ENCODE measurements at regions not wholly inside any gene's neighbourhood (a gene's known extent, or its start where the extent isn't known, plus 50 kb on each side); places are given as distances from the start of the nearest gene placed in this dataset.

DNA sequence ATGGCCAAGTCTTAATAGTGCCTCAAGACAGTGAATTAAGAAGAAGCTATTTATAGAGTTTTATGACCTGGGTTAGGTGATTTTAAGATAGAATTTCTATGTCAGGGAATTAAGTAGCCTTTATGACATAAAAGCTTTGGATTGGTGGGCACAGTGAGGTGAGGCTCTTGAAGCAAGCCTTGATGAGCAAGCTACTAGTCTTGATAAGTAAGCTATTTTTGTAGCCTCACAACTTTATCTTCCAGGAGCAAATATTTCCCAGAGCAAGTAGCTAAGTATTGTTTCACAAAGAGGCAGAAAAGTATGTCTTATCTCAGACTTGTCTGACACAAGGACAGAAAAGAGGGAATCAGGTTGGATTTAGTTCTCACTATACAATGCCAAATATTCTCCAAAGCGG lies 491.7 kb upstream of the RASGRP1 start:
- TF ChIP-seq, protein P1, sequence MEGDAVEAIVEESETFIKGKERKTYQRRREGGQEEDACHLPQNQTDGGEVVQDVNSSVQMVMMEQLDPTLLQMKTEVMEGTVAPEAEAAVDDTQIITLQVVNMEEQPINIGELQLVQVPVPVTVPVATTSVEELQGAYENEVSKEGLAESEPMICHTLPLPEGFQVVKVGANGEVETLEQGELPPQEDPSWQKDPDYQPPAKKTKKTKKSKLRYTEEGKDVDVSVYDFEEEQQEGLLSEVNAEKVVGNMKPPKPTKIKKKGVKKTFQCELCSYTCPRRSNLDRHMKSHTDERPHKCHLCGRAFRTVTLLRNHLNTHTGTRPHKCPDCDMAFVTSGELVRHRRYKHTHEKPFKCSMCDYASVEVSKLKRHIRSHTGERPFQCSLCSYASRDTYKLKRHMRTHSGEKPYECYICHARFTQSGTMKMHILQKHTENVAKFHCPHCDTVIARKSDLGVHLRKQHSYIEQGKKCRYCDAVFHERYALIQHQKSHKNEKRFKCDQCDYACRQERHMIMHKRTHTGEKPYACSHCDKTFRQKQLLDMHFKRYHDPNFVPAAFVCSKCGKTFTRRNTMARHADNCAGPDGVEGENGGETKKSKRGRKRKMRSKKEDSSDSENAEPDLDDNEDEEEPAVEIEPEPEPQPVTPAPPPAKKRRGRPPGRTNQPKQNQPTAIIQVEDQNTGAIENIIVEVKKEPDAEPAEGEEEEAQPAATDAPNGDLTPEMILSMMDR (IDR thresholded peaks at IDR 0.05) = no peak

DNA sequence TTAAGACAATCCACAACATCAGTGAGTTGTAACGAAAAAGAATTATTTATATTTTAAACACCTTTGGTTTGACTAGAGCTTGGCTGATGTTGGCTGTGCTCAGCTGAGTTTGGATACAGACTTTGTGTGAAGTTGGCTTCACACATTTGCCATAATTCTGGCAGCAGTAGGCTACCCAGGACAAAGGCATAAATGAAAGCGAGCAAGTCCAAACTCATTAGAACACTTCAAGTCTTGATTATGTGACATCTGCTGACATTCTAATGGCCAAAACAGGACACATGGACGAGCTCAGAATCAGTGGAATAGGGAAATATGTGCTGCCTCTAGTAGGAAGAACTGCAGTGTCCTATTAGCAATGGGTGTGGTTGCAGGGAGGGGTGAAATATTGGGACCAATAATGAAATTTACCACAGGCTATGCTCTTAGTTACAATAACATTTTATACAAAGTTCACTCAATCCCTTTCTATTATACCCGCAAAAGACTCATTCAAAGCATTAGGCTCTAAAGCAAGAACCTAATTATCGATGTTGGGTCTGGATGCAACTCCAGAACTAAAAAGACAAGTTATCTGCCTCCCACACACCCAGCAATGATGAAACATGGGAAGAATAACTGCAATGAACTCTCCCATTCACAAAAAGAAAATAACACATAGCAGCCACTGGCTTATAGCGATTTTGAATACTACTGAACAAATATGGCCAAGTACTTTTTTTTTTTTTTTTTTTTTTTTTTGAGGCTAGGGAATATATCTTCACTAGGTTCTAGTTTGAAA lies 493.9 kb upstream of the RASGRP1 start:
- TF ChIP-seq, protein P1 (IDR thresholded peaks at IDR 0.05) = no peak

DNA sequence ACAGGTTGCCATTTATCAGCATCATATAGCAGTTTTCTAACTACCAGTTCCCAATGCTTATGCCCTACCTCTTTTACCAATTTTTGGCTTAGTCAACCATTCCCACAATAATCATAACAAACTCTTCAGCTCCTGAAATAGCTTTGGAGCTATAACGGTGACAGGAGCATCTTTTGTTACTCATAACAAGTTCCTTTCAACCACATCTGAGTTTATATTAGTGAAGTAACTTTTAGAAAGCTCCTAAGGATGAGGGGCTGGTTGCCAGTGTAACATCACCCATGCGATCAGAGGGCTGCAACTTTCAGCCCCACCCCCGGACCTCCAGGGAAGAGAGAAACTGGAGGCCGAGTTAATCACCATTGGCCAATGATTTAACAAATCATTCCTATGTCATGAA lies 495.3 kb upstream of the RASGRP1 start:
- TF ChIP-seq, protein P1 (IDR thresholded peaks at IDR 0.05) = no peak

DNA sequence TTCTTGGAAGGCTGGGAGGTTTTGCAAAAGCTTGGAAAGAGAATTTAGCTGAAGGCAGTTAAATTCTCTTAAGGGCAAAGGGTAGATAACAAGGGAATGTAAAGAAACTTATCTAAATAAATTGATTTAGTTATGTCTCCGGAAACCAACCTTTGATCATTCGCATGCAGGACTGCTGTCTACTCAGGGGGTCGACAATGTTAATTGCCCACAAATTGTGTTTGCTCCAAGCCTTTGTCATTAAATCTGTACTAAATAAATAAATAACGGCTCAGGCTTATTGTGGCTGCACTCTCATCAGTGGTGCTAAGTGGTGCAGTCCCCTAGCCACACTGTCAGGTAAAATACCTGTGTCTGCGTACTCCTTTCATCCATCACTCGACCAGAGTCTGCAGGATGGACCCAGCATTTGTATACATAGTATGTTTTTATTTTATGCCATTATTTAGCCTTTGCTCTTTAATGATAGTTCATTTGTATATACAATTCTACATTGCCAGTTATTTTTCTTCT lies 497.4 kb upstream of the RASGRP1 start:
- TF ChIP-seq, protein P1 (IDR thresholded peaks at IDR 0.05) = no peak

DNA sequence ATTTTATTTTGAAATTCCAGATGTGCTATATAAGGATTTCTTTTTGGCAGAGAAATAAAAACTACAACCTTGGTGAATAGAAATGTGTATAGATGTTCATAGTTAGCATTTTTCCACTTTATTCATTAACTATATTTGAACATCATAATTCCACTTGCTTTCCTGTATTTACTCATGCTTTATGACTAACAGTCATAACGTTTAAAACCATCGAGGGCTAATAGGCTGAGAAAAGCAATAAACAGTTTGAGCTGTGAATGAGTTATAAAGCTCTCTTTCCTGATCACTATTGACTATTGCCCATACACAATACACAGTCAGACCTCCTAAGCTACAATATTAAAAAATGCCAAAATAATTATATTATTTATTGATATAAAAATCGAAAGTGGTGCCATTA lies 502.1 kb upstream of the RASGRP1 start:
- TF ChIP-seq, protein P1 (IDR thresholded peaks at IDR 0.05) = no peak

DNA sequence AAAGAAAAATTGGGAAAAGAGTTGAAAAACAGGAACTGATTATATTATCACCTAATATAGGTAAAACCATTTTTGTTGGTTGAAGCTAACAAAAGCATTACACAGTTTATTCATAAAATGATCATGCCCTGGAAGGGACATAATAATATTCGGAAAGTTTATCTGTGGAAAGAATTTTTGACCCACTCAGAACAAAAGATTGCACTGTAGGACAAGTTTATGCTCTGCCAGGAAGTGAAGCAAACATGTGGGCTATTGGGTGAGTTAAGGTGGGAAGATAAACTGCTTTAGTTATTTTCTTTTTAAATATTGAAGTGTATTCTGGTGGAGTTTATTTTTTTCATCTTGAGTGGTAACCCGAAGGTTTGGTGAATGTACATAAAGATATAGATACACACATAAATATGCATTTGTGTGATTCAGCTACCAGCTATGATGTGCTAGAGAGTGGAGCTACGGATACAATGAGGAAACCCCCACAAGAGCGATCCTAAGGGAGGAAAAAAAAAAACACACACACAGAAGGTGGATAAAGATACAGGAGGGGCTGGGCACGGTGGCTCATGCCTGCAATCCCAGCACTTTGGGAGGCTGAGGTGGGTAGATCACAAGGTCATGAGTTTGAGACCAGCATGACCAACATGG lies 506.4 kb upstream of the THBS1 start:
- TF ChIP-seq, protein P1 (IDR thresholded peaks at IDR 0.05) = no peak

DNA sequence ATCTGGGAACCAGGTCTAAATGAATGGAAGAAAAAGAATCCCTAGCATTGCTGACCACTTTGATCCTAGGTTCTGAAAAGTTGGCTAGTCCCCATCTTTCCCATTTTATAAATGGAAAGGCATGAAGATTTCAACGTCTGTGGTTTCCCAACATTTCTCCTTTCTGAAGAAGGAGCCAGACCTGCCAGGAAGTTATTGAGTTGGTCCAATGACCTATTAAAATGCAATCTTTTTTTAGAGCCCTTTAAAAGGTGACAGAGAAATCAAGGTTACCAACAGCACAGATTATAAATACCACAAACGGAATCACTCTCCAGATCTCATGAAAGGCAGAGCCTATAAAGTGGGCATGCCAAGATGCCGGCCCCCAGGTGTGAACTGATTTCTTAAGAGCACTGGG lies 505.6 kb upstream of the THBS1 start:
- TF ChIP-seq, protein P1 (IDR thresholded peaks at IDR 0.05) = no peak

Data from LNCAP (cell line).